ENCODE measurements at regions not wholly inside any gene's neighbourhood (a gene's known extent, or its start where the extent isn't known, plus 50 kb on each side); places are given as distances from the start of the nearest gene placed in this dataset.
"Not testable (repeated sequence)": the region's sequence is repeated elsewhere in the genome, so short reads cannot be mapped to it uniquely, and the experiment has no call there.

GRCh38 chr6:6829872-6830685, 241.6 kb downstream of the LY86 start:
- H3K36me3 ChIP-seq (ENCODE audit: control insufficient read depth in 2 of 2, insufficient read depth in 2 of 2, low read length in 2 of 2): no peaks in the 10 kb centered on the region
- H3K4me1 ChIP-seq (ENCODE audit: control insufficient read depth, insufficient read depth, low read length): peaks cover 6% of the 10 kb centered on the region
- no peaks in the 10 kb centered on the region for H3K9me3 ChIP-seq (ENCODE audit: control insufficient read depth in 2 of 2, low read length in 2 of 2)
- no peak overlapping the region for H3K9ac ChIP-seq (ENCODE audit: low read length in 2 of 2)
- H3K4me3 ChIP-seq (ENCODE audit: low read length in 2 of 2): no peak overlapping the region
- H3K27ac ChIP-seq (ENCODE audit: low read length): no peak overlapping the region
- peaks cover 0 to 4% of the 10 kb centered on the region in 2 donors for H3K27me3 ChIP-seq (ENCODE audit: control insufficient read depth in 1 of 2, insufficient read depth in 2 of 2, low read length in 2 of 2)

- H3K4me1 ChIP-seq (ENCODE audit: control insufficient read depth, insufficient read depth, low read length); H3K27ac ChIP-seq (ENCODE audit: low read length); H3K4me3 ChIP-seq (ENCODE audit: low read length in 2 of 2); H3K9ac ChIP-seq (ENCODE audit: low read length in 2 of 2); H3K9me3 ChIP-seq (ENCODE audit: control insufficient read depth in 2 of 2, low read length in 2 of 2); H3K27me3 ChIP-seq (ENCODE audit: control insufficient read depth in 1 of 2, insufficient read depth in 2 of 2, low read length in 2 of 2); H3K36me3 ChIP-seq (ENCODE audit: control insufficient read depth in 2 of 2, insufficient read depth in 2 of 2, low read length in 2 of 2): not testable (repeated sequence)
Observed at GRCh38 chr6:6830686-6831063, 242.2 kb downstream of the LY86 start.

DNA sequence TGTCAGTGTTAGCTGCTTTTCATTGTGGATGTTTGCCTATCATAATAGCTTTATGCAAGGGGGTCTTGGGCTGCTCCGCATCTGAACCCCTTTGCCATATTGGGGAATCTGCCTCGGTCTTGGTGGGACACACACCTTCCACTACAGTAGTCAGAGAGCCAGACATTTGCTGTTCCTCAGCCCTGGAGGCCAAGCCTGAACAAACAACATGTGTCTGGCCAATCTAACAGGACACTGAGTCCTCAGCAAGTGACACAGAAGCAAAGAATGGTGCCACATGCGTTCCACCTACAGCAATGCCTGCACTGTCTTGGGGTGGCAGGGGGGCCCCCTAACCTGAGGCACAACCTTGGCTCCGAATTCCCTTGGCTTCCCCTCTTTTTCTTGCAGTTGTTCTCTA, 243.9 kb downstream of the LY86 start:
- Histone ChIP-seq H3K27me3 (ENCODE audit: control insufficient read depth in 1 of 2, insufficient read depth in 2 of 2, low read length in 2 of 2) (peaks cover 0 to 5% of the 10 kb centered on the region in 2 donors), H3K9me3 (ENCODE audit: control insufficient read depth in 2 of 2, low read length in 2 of 2) (no peaks in the 10 kb centered on the region), H3K9ac (ENCODE audit: low read length in 2 of 2) (no peak overlapping the region), H3K27ac (ENCODE audit: low read length) (no peak overlapping the region), H3K4me1 (ENCODE audit: control insufficient read depth, insufficient read depth, low read length) (no peaks in the 10 kb centered on the region), H3K36me3 (ENCODE audit: control insufficient read depth in 2 of 2, insufficient read depth in 2 of 2, low read length in 2 of 2) (no peaks in the 10 kb centered on the region), H3K4me3 (ENCODE audit: low read length in 2 of 2) (no peak overlapping the region)

DNA sequence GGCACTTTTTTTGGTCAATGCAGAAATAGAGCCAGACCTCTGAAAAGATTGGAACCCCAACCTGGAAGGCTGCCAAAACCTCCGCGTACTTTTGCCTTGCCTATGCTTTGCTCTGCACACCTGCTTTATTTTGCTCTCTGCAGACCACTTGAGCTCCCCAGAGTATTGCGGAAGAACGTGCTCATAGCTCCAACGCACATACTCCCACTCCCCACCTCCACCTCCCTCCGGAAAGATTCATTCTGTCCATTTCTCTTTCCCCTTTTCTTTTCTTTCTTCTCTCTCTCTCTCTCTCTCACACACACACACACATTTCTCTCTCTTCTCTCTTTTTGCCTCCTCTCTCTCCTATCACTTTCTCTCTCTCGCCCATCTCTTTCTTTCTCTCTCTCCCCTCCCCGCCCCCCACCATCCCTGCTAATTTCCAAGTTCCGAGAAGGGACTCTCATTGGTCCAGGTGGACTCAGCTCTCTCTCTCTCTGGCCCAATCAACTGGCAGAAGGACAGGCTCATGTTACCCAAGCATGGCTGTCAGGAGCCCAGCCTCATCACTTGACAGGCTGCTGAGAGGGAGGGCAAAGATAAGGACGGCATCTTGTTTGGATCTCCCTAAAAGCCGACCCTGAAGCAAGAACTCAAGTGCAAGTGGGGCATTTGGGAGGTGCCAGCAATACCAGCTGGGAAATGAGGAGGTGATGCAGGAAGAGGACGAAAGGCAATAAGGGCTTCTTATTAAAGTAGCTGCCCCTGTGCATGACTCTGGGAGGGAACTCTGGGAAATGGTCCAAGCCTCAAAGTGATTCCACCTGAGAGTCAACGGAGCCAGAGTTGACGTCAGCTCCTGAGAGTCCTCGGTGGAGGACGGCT, 246.1 kb downstream of the LY86 start:
- Histone ChIP-seq H3K9me3 (ENCODE audit: control insufficient read depth in 2 of 2, low read length in 2 of 2) (no peaks in the 10 kb centered on the region), H3K27ac (ENCODE audit: low read length) (no peak overlapping the region), H3K9ac (ENCODE audit: low read length in 2 of 2) (no peak overlapping the region), H3K27me3 (ENCODE audit: control insufficient read depth in 1 of 2, insufficient read depth in 2 of 2, low read length in 2 of 2) (peaks cover 0 to 7% of the 10 kb centered on the region in 2 donors), H3K4me3 (ENCODE audit: low read length in 2 of 2) (no peak overlapping the region), H3K36me3 (ENCODE audit: control insufficient read depth in 2 of 2, insufficient read depth in 2 of 2, low read length in 2 of 2) (no peaks in the 10 kb centered on the region), H3K4me1 (ENCODE audit: control insufficient read depth, insufficient read depth, low read length) (no peaks in the 10 kb centered on the region)

DNA sequence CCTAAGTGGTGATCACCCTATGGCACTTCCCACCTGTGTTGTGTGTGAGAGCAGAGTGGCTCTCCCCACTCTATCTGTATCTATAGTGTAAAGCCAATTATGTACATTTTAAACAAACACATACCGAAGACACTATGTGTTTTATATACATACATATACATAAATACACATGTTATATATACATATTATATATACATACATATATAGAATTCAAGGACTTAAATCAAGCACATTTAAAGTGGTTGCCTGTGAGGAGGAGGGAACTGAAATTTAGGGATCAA, 246.6 kb downstream of the LY86 start:
- H3K4me3 ChIP-seq (ENCODE audit: low read length in 2 of 2): no peak overlapping the region
- H3K9me3 ChIP-seq (ENCODE audit: control insufficient read depth in 2 of 2, low read length in 2 of 2): no peaks in the 10 kb centered on the region
- no peak overlapping the region for H3K9ac ChIP-seq (ENCODE audit: low read length in 2 of 2)
- H3K27me3 ChIP-seq (ENCODE audit: control insufficient read depth in 1 of 2, insufficient read depth in 2 of 2, low read length in 2 of 2): peaks cover 0 to 7% of the 10 kb centered on the region in 2 donors
- H3K27ac ChIP-seq (ENCODE audit: low read length): no peak overlapping the region
- no peaks in the 10 kb centered on the region for H3K36me3 ChIP-seq (ENCODE audit: control insufficient read depth in 2 of 2, insufficient read depth in 2 of 2, low read length in 2 of 2)
- H3K4me1 ChIP-seq (ENCODE audit: control insufficient read depth, insufficient read depth, low read length): no peaks in the 10 kb centered on the region

DNA sequence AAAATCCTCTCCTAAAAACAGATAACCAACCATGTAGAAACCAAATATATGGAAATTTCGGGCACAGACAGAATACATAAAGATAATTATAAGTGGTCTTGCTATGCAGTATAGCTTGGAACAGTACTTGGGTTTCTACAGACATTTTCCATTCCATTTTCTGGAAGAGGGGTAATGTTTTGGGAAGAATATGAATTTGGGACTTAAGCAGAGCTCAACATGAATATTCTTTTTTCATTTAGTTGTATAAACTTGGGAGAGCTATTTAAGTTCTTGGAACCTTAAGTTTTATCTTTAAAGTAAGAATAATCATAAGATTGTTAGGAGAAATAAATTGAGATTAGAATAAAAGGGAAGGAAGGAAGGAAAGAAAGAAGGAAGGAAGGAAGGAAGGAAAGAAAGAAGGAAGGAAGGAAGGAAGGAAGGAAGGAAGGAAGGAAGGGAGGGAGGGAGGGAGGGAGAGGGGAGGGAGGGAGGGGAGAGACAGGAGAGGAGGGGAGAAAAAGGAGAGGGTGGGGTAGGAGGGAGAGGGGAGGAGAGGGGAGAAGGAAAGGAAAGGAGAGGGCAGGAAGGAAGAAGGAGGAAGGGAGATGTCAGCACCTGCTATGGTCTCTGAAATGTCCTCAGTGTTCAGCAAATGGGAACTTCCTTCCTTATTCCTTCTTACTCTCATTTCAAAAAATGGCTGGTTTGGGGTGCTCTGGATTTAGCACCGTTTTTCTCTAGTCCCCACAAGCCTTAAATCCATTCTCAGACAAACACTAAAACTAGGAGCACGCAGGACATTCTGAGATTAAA, 248.3 kb downstream of the LY86 start:
- Histone ChIP-seq H3K4me1 (ENCODE audit: control insufficient read depth, insufficient read depth, low read length) (no peaks in the 10 kb centered on the region), H3K36me3 (ENCODE audit: control insufficient read depth in 2 of 2, insufficient read depth in 2 of 2, low read length in 2 of 2) (no peaks in the 10 kb centered on the region), H3K4me3 (ENCODE audit: low read length in 2 of 2) (no peak overlapping the region), H3K9ac (ENCODE audit: low read length in 2 of 2) (no peak overlapping the region), H3K9me3 (ENCODE audit: control insufficient read depth in 2 of 2, low read length in 2 of 2) (no peaks in the 10 kb centered on the region), H3K27ac (ENCODE audit: low read length) (no peak overlapping the region), H3K27me3 (ENCODE audit: control insufficient read depth in 1 of 2, insufficient read depth in 2 of 2, low read length in 2 of 2) (peaks cover 0 to 9% of the 10 kb centered on the region in 2 donors)

GRCh38 chr6:6837541-6838080, 249.1 kb downstream of the LY86 start:
- no peak overlapping the region for H3K27ac ChIP-seq (ENCODE audit: low read length)
- H3K9ac ChIP-seq (ENCODE audit: low read length in 2 of 2): no peak overlapping the region
- peaks cover 0 to 9% of the 10 kb centered on the region in 2 donors for H3K27me3 ChIP-seq (ENCODE audit: control insufficient read depth in 1 of 2, insufficient read depth in 2 of 2, low read length in 2 of 2)

GRCh38 chr6:6840831-6841291, 252.3 kb downstream of the LY86 start:
- no peaks in the 10 kb centered on the region for H3K36me3 ChIP-seq (ENCODE audit: control insufficient read depth in 2 of 2, insufficient read depth in 2 of 2, low read length in 2 of 2)
- no peak overlapping the region for H3K27ac ChIP-seq (ENCODE audit: low read length)
- peaks cover 0 to 5% of the 10 kb centered on the region in 2 donors for H3K27me3 ChIP-seq (ENCODE audit: control insufficient read depth in 1 of 2, insufficient read depth in 2 of 2, low read length in 2 of 2)

More at GRCh38 chr6:6837541-6838080, 249.1 kb downstream of the LY86 start:
- Histone ChIP-seq H3K4me1 (ENCODE audit: control insufficient read depth, insufficient read depth, low read length) (no peaks in the 10 kb centered on the region), H3K9me3 (ENCODE audit: control insufficient read depth in 2 of 2, low read length in 2 of 2) (no peaks in the 10 kb centered on the region), H3K36me3 (ENCODE audit: control insufficient read depth in 2 of 2, insufficient read depth in 2 of 2, low read length in 2 of 2) (no peaks in the 10 kb centered on the region), H3K4me3 (ENCODE audit: low read length in 2 of 2) (no peak overlapping the region)

GRCh38 chr6:6841571-6841970, 253.1 kb downstream of the LY86 start:
- H3K4me1 ChIP-seq (ENCODE audit: control insufficient read depth, insufficient read depth, low read length): no peaks in the 10 kb centered on the region

More at GRCh38 chr6:6840831-6841291, 252.3 kb downstream of the LY86 start:
- H3K4me1 ChIP-seq (ENCODE audit: control insufficient read depth, insufficient read depth, low read length): no peaks in the 10 kb centered on the region
- peaks cover 0 to 8% of the 10 kb centered on the region in 2 donors for H3K9me3 ChIP-seq (ENCODE audit: control insufficient read depth in 2 of 2, low read length in 2 of 2)
- no peak overlapping the region for H3K4me3 ChIP-seq (ENCODE audit: low read length in 2 of 2)
- H3K9ac ChIP-seq (ENCODE audit: low read length in 2 of 2): no peak overlapping the region

DNA sequence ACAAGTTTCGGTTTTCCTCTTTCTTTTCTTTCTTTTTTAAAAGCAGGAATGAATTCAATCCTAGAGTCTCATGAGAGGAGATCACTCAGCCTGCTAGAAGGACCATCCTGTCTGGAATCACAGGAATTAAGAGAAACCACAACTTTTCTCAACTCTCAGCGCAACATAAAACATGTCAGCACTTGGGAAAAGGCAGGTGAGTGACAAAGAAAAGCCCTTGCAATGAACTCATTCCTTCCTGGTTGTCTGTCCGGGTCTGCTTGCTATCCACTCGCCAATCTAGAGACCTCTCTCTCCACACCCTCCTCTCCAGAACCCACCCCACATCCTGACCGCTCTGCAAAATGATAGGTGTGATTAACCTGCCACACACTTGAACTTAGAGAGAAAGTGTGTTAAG, 253.8 kb downstream of the LY86 start:
- H3K4me1 ChIP-seq (ENCODE audit: control insufficient read depth, insufficient read depth, low read length): no peaks in the 10 kb centered on the region
- H3K27me3 ChIP-seq (ENCODE audit: control insufficient read depth in 1 of 2, insufficient read depth in 2 of 2, low read length in 2 of 2): peaks cover 0 to 5% of the 10 kb centered on the region in 2 donors
- H3K9me3 ChIP-seq (ENCODE audit: control insufficient read depth in 2 of 2, low read length in 2 of 2): peaks cover 0 to 10% of the 10 kb centered on the region in 2 donors
- no peak overlapping the region for H3K27ac ChIP-seq (ENCODE audit: low read length)
- H3K36me3 ChIP-seq (ENCODE audit: control insufficient read depth in 2 of 2, insufficient read depth in 2 of 2, low read length in 2 of 2): no peaks in the 10 kb centered on the region
- no peak overlapping the region for H3K4me3 ChIP-seq (ENCODE audit: low read length in 2 of 2)
- H3K9ac ChIP-seq (ENCODE audit: low read length in 2 of 2): no peak overlapping the region

More at GRCh38 chr6:6841571-6841970, 253.1 kb downstream of the LY86 start:
- H3K27me3 ChIP-seq (ENCODE audit: control insufficient read depth in 1 of 2, insufficient read depth in 2 of 2, low read length in 2 of 2): peaks cover 0 to 5% of the 10 kb centered on the region in 2 donors
- no peak overlapping the region for H3K27ac ChIP-seq (ENCODE audit: low read length)
- H3K36me3 ChIP-seq (ENCODE audit: control insufficient read depth in 2 of 2, insufficient read depth in 2 of 2, low read length in 2 of 2): no peaks in the 10 kb centered on the region
- H3K4me3 ChIP-seq (ENCODE audit: low read length in 2 of 2): no peak overlapping the region
- H3K9me3 ChIP-seq (ENCODE audit: control insufficient read depth in 2 of 2, low read length in 2 of 2): peaks cover 0 to 10% of the 10 kb centered on the region in 2 donors
- H3K9ac ChIP-seq (ENCODE audit: low read length in 2 of 2): no peak overlapping the region
